GM12872 (cell line): ENCODE measurements at regions not wholly inside any gene's neighbourhood (a gene's known extent, or its start where the extent isn't known, plus 50 kb on each side); places are given as distances from the start of the nearest gene placed in this dataset.

Experiments used
- CTCF ChIP-seq: IDR thresholded peaks from 3 replicates; pipeline ENCODE4 v1.5.1; 2011; ENCODE audit warnings: low read depth, mild to moderate bottlenecking, low read length, moderate library complexity; ENCODE audit not compliant: insufficient read depth

- TF ChIP-seq CTCF = no peak
Observed at GRCh38 chrX:96403446-96403845, 281.2 kb upstream of the DIAPH2 start.

GRCh38 chrX:96405842-96406241, 278.8 kb upstream of the DIAPH2 start:
- TF ChIP-seq CTCF = no peak

- no peak for TF ChIP-seq CTCF
Observed at GRCh38 chrX:96407072-96407471, 277.6 kb upstream of the DIAPH2 start.

GRCh38 chrX:96407501-96407900, 277.1 kb upstream of the DIAPH2 start:
- no peak for TF ChIP-seq CTCF

- TF ChIP-seq CTCF = no peak
Observed at GRCh38 chrX:96407981-96408380, 276.7 kb upstream of the DIAPH2 start.

GRCh38 chrX:96410927-96411326, 273.7 kb upstream of the DIAPH2 start:
- no peak for TF ChIP-seq CTCF

GRCh38 chrX:96417695-96418094, 266.9 kb upstream of the DIAPH2 start:
- no peak for TF ChIP-seq CTCF

- no peak for TF ChIP-seq CTCF
Observed at GRCh38 chrX:96424007-96424406, 260.6 kb upstream of the DIAPH2 start.
